ENCODE measurements at regions not wholly inside any gene's neighbourhood (a gene's known extent, or its start where the extent isn't known, plus 50 kb on each side); places are given as distances from the start of the nearest gene placed in this dataset.

DNA sequence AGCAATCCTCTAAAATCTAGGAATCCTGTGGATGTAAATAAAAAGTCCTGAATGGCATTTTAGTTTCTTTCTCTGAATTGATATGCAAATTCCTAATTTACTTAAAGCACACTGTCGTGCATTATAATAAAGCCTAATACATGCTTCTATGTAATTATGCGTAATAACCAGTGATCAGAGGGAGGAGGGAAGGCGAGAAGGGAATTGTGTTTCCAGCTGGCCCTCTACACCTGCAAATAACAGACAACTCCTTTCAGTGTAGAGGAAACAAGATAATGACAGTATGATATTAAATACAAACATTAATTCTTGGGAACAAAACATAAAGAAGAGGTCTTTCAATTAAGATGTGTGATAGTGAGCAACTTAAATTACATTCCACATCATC, 419.6 kb upstream of the LCORL start:
- no CpG with 5 or more reads among the region's 3 CpGs for WGBS
- Histone ChIP-seq H3K14ac (ENCODE audit: low read length in 2 of 2) (no peak overlapping the region), H3K27ac (ENCODE audit: low read length, poor library complexity, severe bottlenecking) (no peak overlapping the region), H3K9ac (ENCODE audit: low read length) (no peak overlapping the region), H3K79me1 (replicated peaks; ENCODE audit: low read length, poor library complexity, severe bottlenecking) (no peaks in the 10 kb centered on the region), H2BK5ac (ENCODE audit: low read depth, low read length, poor library complexity, severe bottlenecking) (no peak overlapping the region), H2BK12ac (ENCODE audit: low read length in 2 of 2) (no peak overlapping the region), H2AK5ac (ENCODE audit: low read length, severe bottlenecking) (no peak overlapping the region), H3K36me3 (ENCODE audit: control insufficient read depth in 1 of 2, insufficient read depth in 2 of 2, low read depth in 1 of 2, low read length in 2 of 2) (no peaks in the 10 kb centered on the region), H3K4me1 (ENCODE audit: control insufficient read depth, insufficient read depth, low read depth, low read length) (no peaks in the 10 kb centered on the region), H3K4ac (ENCODE audit: low read depth in 1 of 2, low read length in 2 of 2) (no peak overlapping the region), H4K8ac (ENCODE audit: low read length) (no peak overlapping the region), H3K18ac (ENCODE audit: low read depth in 1 of 2, low read length in 2 of 2) (no peak overlapping the region), H3K27me3 (ENCODE audit: control insufficient read depth in 1 of 2, insufficient read depth in 1 of 2, low read length in 2 of 2) (no peaks in the 10 kb centered on the region), H3K4me3 (ENCODE audit: insufficient read depth in 1 of 2, low read depth in 1 of 2, low read length in 2 of 2) (no peak overlapping the region), H3K9me3 (ENCODE audit: control insufficient read depth, low read length) (peaks cover 27% of the 10 kb centered on the region), H4K91ac (ENCODE audit: low read length) (no peak overlapping the region), H2AFZ (ENCODE audit: low read depth, low read length) (no peak overlapping the region), H2BK15ac (ENCODE audit: low read depth, poor library complexity, severe bottlenecking) (no peak overlapping the region), H3K4me2 (ENCODE audit: low read length, poor library complexity, severe bottlenecking) (no peak overlapping the region), H3K23ac (ENCODE audit: low read length in 2 of 2) (no peak overlapping the region), H2BK120ac (ENCODE audit: low read depth, low read length) (no peak overlapping the region)
- no peak for DNase-seq

DNA sequence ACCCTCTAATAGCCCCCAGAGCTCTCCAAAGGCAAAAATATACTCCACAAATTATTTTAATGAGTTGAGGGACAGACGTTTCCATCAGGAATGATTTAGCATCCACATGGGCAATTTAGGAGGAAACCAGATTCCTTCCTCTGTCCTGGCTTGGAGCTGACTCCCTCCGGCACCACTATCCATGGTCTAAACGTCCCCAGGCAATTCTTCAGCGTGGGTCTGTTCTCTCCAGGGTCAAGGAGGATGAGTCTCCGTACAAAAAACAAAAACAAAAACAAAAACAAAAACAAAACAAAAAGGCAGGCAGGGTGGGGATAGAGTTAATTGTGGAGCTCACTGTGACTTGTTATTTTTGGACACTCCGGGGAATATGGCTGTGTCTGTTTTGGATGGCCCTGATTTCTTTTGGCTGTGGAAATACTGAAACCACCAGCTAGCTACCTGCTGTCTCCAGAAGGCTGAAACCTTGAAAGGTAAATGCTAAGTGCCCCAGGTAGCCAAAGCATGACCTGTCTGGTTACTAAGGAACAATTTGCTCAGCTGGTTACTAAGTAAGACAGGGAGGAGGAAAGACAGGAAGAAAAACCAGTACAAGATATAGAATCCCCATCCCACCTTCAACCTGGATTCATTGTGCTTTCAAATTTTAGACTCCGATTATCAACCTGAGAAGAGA, 419.1 kb upstream of the LCORL start:
- no peaks in the 10 kb centered on the region for H3K36me3 ChIP-seq (ENCODE audit: control insufficient read depth in 1 of 2, insufficient read depth in 2 of 2, low read depth in 1 of 2, low read length in 2 of 2)
- H3K4me3 ChIP-seq (ENCODE audit: insufficient read depth in 1 of 2, low read depth in 1 of 2, low read length in 2 of 2), result no peak overlapping the region
- H3K27ac ChIP-seq (ENCODE audit: low read length, poor library complexity, severe bottlenecking), result no peak overlapping the region
- WGBS, result 48% methylated on average over 4 of the region's 7 CpGs
- H3K27me3 ChIP-seq (ENCODE audit: control insufficient read depth in 1 of 2, insufficient read depth in 1 of 2, low read length in 2 of 2), result no peaks in the 10 kb centered on the region
- H4K8ac ChIP-seq (ENCODE audit: low read length), result no peak overlapping the region
- no peaks in the 10 kb centered on the region for H3K79me1 ChIP-seq (replicated peaks; ENCODE audit: low read length, poor library complexity, severe bottlenecking)
- peaks cover 27% of the 10 kb centered on the region for H3K9me3 ChIP-seq (ENCODE audit: control insufficient read depth, low read length)
- no peak overlapping the region for H2BK12ac ChIP-seq (ENCODE audit: low read length in 2 of 2)
- no peak overlapping the region for H3K4me2 ChIP-seq (ENCODE audit: low read length, poor library complexity, severe bottlenecking)
- H2BK5ac ChIP-seq (ENCODE audit: low read depth, low read length, poor library complexity, severe bottlenecking), result no peak overlapping the region
- H3K4ac ChIP-seq (ENCODE audit: low read depth in 1 of 2, low read length in 2 of 2), result no peak overlapping the region
- H2BK120ac ChIP-seq (ENCODE audit: low read depth, low read length), result no peak overlapping the region
- H3K9ac ChIP-seq (ENCODE audit: low read length), result no peak overlapping the region
- DNase-seq, result no peak
- H3K4me1 ChIP-seq (ENCODE audit: control insufficient read depth, insufficient read depth, low read depth, low read length), result no peaks in the 10 kb centered on the region
- no peak overlapping the region for H2AK5ac ChIP-seq (ENCODE audit: low read length, severe bottlenecking)
- H2BK15ac ChIP-seq (ENCODE audit: low read depth, poor library complexity, severe bottlenecking), result no peak overlapping the region
- no peak overlapping the region for H4K91ac ChIP-seq (ENCODE audit: low read length)
- H3K18ac ChIP-seq (ENCODE audit: low read depth in 1 of 2, low read length in 2 of 2), result no peak overlapping the region
- no peak overlapping the region for H3K14ac ChIP-seq (ENCODE audit: low read length in 2 of 2)
- no peak overlapping the region for H3K23ac ChIP-seq (ENCODE audit: low read length in 2 of 2)
- no peak overlapping the region for H2AFZ ChIP-seq (ENCODE audit: low read depth, low read length)

DNA sequence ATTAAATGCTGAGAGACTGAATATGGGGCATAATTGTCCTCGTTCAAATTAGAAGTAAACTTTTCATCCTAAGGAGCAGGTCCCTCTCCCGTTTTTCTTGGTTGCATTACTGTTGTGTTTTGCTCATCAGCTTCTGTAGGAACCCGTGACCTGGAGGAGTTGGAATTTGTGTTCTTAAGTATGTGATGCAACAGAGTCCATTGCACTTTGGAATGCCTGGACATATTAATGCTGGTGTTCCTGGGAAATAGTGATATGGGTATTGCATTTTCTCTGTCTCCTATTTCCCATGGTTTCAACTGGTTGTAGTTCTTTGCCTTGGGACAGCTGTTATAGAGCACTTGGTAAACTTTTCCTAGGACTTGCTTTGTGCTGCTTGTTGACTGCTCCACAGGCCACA, 417.8 kb upstream of the LCORL start:
- H2AFZ ChIP-seq (ENCODE audit: low read depth, low read length), result no peak overlapping the region
- no peak overlapping the region for H3K4ac ChIP-seq (ENCODE audit: low read depth in 1 of 2, low read length in 2 of 2)
- no peak overlapping the region for H3K4me2 ChIP-seq (ENCODE audit: low read length, poor library complexity, severe bottlenecking)
- no peak overlapping the region for H4K8ac ChIP-seq (ENCODE audit: low read length)
- H3K4me1 ChIP-seq (ENCODE audit: control insufficient read depth, insufficient read depth, low read depth, low read length), result no peaks in the 10 kb centered on the region
- H3K36me3 ChIP-seq (ENCODE audit: control insufficient read depth in 1 of 2, insufficient read depth in 2 of 2, low read depth in 1 of 2, low read length in 2 of 2), result no peaks in the 10 kb centered on the region
- H2AK5ac ChIP-seq (ENCODE audit: low read length, severe bottlenecking), result no peak overlapping the region
- H3K9me3 ChIP-seq (ENCODE audit: control insufficient read depth, low read length), result peaks cover 17% of the 10 kb centered on the region
- no peak overlapping the region for H3K4me3 ChIP-seq (ENCODE audit: insufficient read depth in 1 of 2, low read depth in 1 of 2, low read length in 2 of 2)
- H2BK15ac ChIP-seq (ENCODE audit: low read depth, poor library complexity, severe bottlenecking), result no peak overlapping the region
- H2BK12ac ChIP-seq (ENCODE audit: low read length in 2 of 2), result no peak overlapping the region
- H3K14ac ChIP-seq (ENCODE audit: low read length in 2 of 2), result no peak overlapping the region
- H3K9ac ChIP-seq (ENCODE audit: low read length), result no peak overlapping the region
- H3K18ac ChIP-seq (ENCODE audit: low read depth in 1 of 2, low read length in 2 of 2), result no peak overlapping the region
- WGBS, result 55% methylated on average over 3 of the region's 3 CpGs
- no peak overlapping the region for H3K27ac ChIP-seq (ENCODE audit: low read length, poor library complexity, severe bottlenecking)
- H3K23ac ChIP-seq (ENCODE audit: low read length in 2 of 2), result no peak overlapping the region
- H4K91ac ChIP-seq (ENCODE audit: low read length), result no peak overlapping the region
- H3K79me1 ChIP-seq (replicated peaks; ENCODE audit: low read length, poor library complexity, severe bottlenecking), result no peaks in the 10 kb centered on the region
- no peak overlapping the region for H2BK5ac ChIP-seq (ENCODE audit: low read depth, low read length, poor library complexity, severe bottlenecking)
- no peaks in the 10 kb centered on the region for H3K27me3 ChIP-seq (ENCODE audit: control insufficient read depth in 1 of 2, insufficient read depth in 1 of 2, low read length in 2 of 2)
- DNase-seq, result no peak
- H2BK120ac ChIP-seq (ENCODE audit: low read depth, low read length), result no peak overlapping the region

DNA sequence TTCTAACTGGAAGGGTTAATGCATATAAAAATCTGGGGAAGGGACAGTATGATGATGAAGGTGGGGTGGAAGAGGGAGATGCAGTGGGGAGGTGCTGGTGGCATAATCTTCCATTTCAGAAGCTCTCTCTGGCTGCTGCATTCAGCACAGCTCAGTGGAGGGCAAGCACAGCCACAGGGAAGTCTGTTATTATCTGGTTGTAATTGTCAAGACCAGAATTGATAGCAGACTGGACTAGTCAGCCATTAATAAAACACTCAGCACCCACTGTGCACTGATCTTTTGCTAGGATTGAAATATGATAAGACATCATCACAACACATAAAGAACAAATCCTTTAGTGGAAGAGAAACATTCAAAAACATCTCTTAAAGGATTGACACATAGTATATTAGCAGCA, 414.2 kb upstream of the LCORL start:
- H2AFZ ChIP-seq (ENCODE audit: low read depth, low read length), result no peak overlapping the region
- H4K8ac ChIP-seq (ENCODE audit: low read length), result no peak overlapping the region
- DNase-seq, result no peak
- no peak overlapping the region for H2AK5ac ChIP-seq (ENCODE audit: low read length, severe bottlenecking)
- no peak overlapping the region for H2BK120ac ChIP-seq (ENCODE audit: low read depth, low read length)
- H3K4me2 ChIP-seq (ENCODE audit: low read length, poor library complexity, severe bottlenecking), result no peak overlapping the region
- no peak overlapping the region for H3K9ac ChIP-seq (ENCODE audit: low read length)
- no peak overlapping the region for H3K4me3 ChIP-seq (ENCODE audit: insufficient read depth in 1 of 2, low read depth in 1 of 2, low read length in 2 of 2)
- no peak overlapping the region for H4K91ac ChIP-seq (ENCODE audit: low read length)
- no peak overlapping the region for H2BK5ac ChIP-seq (ENCODE audit: low read depth, low read length, poor library complexity, severe bottlenecking)
- H3K27me3 ChIP-seq (ENCODE audit: control insufficient read depth in 1 of 2, insufficient read depth in 1 of 2, low read length in 2 of 2), result no peaks in the 10 kb centered on the region
- H3K18ac ChIP-seq (ENCODE audit: low read depth in 1 of 2, low read length in 2 of 2), result no peak overlapping the region
- H3K27ac ChIP-seq (ENCODE audit: low read length, poor library complexity, severe bottlenecking), result no peak overlapping the region
- no peaks in the 10 kb centered on the region for H3K9me3 ChIP-seq (ENCODE audit: control insufficient read depth, low read length)
- H3K23ac ChIP-seq (ENCODE audit: low read length in 2 of 2), result no peak overlapping the region
- H3K14ac ChIP-seq (ENCODE audit: low read length in 2 of 2), result no peak overlapping the region
- H3K4me1 ChIP-seq (ENCODE audit: control insufficient read depth, insufficient read depth, low read depth, low read length), result no peaks in the 10 kb centered on the region
- H3K79me1 ChIP-seq (replicated peaks; ENCODE audit: low read length, poor library complexity, severe bottlenecking), result no peaks in the 10 kb centered on the region
- H3K4ac ChIP-seq (ENCODE audit: low read depth in 1 of 2, low read length in 2 of 2), result no peak overlapping the region
- no peak overlapping the region for H2BK12ac ChIP-seq (ENCODE audit: low read length in 2 of 2)
- no peaks in the 10 kb centered on the region for H3K36me3 ChIP-seq (ENCODE audit: control insufficient read depth in 1 of 2, insufficient read depth in 2 of 2, low read depth in 1 of 2, low read length in 2 of 2)
- no peak overlapping the region for H2BK15ac ChIP-seq (ENCODE audit: low read depth, poor library complexity, severe bottlenecking)

All from mesenchymal stem cell (in vitro differentiated cells and primary cell).